BE2C (cell line): ENCODE measurements at regions not wholly inside any gene's neighbourhood (a gene's known extent, or its start where the extent isn't known, plus 50 kb on each side); places are given as distances from the start of the nearest gene placed in this dataset.

Experiments
- DNase-seq: peaks from one replicate; pipeline ENCODE4 v3.0.0-alpha.2; 2020
- H3K27me3 ChIP-seq: fragments of 250-450 bp; sonication (Bioruptor Pico); 2 replicates; pipeline ENCODE4 v1.5.1; 2020; ENCODE audit warnings: mild to moderate bottlenecking
- H3K36me3 ChIP-seq: fragments of 250-450 bp; sonication (Bioruptor Pico); 2 replicates; pipeline ENCODE4 v1.5.1; 2020; ENCODE audit warnings: mild to moderate bottlenecking
- H3K4me1 ChIP-seq: fragments of 250-450 bp; sonication (Bioruptor Pico); 2 replicates; pipeline ENCODE4 v1.5.1; 2020
- H3K4me3 ChIP-seq: 2 replicates; pipeline ENCODE4 v1.5.1; 2011; ENCODE audit warnings: low read depth, low read length
- H3K9me3 ChIP-seq: fragments of 250-450 bp; sonication (Bioruptor Pico); 2 replicates; pipeline ENCODE4 v1.5.1; 2020
- TF ChIP-seq, protein P1 (sequence below): IDR thresholded peaks from 2 replicates; pipeline ENCODE4 v1.5.1; 2012; ENCODE audit warnings: mild to moderate bottlenecking, low read depth, low read length

DNA sequence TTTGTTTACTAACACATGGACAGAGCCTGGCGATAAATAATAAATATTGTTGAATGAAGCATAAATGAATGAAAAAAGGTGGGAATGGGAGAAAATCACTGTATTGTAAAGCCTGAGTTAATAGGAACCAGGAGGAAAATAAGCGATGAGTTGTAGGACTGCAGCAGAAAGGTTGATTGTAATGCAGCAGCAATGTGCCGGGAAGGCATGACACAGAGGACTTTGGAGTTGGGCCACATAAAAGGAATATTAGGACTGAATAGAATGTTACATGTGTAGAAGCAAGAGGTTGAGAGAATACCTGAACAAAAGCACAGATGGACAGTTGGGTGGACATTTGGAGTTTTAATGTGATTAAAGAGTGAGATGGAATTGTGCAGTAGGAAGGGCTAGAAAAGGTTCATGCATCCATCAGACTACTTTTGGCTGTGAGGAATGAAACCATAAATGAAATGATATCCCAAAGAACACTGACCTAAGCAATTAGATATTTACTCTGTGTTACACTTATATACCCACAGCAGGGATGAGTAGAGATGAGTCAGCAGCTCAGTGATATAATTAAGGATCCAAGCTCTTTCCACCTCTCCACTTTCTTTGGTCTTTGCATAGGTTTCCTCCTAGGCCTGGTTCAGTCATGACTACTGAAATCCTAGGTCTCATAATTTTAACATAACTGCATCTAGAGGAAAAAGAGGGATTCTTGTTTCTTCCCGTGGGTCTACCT, 55.4 kb downstream of the CCER1 start:
- Histone ChIP-seq H3K36me3 (no peaks in the 10 kb centered on the region), H3K4me3 (no peak overlapping the region), H3K9me3 (no peaks in the 10 kb centered on the region), H3K27me3 (no peaks in the 10 kb centered on the region; the same call in 1 of the 2 replicates), H3K4me1 (no peaks in the 10 kb centered on the region)
- no peak for DNase-seq
- TF ChIP-seq, protein P1, sequence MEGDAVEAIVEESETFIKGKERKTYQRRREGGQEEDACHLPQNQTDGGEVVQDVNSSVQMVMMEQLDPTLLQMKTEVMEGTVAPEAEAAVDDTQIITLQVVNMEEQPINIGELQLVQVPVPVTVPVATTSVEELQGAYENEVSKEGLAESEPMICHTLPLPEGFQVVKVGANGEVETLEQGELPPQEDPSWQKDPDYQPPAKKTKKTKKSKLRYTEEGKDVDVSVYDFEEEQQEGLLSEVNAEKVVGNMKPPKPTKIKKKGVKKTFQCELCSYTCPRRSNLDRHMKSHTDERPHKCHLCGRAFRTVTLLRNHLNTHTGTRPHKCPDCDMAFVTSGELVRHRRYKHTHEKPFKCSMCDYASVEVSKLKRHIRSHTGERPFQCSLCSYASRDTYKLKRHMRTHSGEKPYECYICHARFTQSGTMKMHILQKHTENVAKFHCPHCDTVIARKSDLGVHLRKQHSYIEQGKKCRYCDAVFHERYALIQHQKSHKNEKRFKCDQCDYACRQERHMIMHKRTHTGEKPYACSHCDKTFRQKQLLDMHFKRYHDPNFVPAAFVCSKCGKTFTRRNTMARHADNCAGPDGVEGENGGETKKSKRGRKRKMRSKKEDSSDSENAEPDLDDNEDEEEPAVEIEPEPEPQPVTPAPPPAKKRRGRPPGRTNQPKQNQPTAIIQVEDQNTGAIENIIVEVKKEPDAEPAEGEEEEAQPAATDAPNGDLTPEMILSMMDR: no peak

DNA sequence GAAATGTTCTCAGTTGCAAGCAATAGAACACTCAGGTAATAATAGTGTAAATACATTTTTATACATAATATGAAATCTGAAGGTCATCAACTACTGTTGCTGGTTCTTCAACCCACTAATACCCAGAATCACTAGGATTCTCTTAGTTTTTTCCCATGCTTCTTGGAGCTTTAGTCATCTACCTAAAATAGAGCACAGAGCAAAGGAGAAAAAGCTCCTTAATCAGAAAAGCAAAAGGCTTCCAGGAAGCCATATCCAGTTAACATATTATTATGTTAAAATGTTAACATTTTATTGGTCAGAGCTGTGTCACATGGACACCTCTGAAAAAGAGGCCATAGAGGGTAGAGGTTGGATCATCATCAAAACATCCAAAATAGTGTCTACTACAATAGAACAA, 57.0 kb downstream of the CCER1 start:
- no peaks in the 10 kb centered on the region for H3K9me3 ChIP-seq
- TF ChIP-seq, protein P1: no peak
- H3K4me3 ChIP-seq: no peak overlapping the region
- peaks cover 3% of the 10 kb centered on the region; the same call in 1 of the 2 replicates for H3K4me1 ChIP-seq
- no peak for DNase-seq
- H3K36me3 ChIP-seq: no peaks in the 10 kb centered on the region
- no peaks in the 10 kb centered on the region; the same call in 1 of the 2 replicates for H3K27me3 ChIP-seq

DNA sequence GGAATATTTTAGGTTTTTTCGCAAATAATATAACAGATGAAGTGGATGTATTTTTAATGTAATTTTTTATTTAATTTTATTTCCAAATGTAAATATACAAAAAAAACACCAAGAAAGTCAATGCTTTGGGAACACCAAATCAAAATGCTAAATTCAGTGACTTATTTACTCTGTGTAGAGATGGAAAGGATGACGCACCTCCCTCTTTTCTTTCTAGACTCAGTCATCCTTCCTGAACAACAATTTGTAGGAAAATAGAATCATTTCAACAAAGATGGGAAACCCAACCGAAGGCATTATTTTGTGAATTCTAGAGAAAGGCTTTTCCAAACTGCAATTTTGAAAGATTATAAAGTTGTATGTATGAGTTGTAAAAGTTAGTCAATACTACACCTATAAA, 57.7 kb downstream of the CCER1 start:
- Histone ChIP-seq H3K36me3 (no peaks in the 10 kb centered on the region), H3K9me3 (no peaks in the 10 kb centered on the region), H3K4me1 (peaks cover 3% of the 10 kb centered on the region; the same call in 1 of the 2 replicates), H3K4me3 (no peak overlapping the region), H3K27me3 (no peaks in the 10 kb centered on the region; the same call in 1 of the 2 replicates)
- TF ChIP-seq, protein P1: no peak
- no peak for DNase-seq

DNA sequence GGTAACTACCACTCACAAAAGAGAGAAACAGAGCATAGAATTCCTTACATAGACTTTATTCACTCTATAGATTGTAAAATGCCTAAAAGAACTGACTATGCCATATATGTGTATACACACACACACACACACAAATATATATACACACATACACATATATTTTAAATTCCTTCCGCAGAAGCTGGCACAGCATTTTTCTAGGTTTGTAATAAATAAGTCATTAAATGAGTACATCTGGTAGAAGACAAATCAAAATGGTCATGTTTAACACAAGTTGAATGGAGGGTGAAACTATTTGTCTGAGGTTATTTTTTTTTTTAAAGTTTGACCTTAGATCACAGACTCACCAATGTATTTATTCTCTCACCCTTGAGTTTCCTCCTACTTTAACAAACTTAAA, 58.2 kb downstream of the CCER1 start:
- H3K27me3 ChIP-seq: no peaks in the 10 kb centered on the region; the same call in 1 of the 2 replicates
- TF ChIP-seq, protein P1: no peak
- no peak overlapping the region for H3K4me3 ChIP-seq
- no peak for DNase-seq
- H3K36me3 ChIP-seq: no peaks in the 10 kb centered on the region
- H3K9me3 ChIP-seq: no peaks in the 10 kb centered on the region
- H3K4me1 ChIP-seq: peaks cover 3% of the 10 kb centered on the region; the same call in 1 of the 2 replicates

DNA sequence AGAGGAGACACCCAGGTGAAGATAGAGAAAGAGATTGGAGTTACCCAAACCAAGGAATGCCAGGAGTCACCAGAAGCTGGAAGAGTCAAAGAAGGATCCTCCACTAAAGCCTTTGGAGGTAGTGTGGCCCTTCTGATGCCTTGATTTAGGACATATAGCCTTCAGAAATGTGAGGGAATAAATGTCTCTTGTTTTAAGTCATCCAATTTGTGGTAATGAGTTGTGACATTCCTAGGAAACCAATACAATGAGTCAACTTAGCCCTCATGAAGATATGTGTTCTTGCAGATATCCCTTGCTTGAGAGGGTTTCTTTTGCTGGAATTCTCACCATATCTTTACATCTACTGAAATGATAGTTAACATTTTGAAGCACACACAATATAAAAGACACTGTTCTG, 58.8 kb downstream of the CCER1 start:
- no peaks in the 10 kb centered on the region for H3K9me3 ChIP-seq
- H3K4me1 ChIP-seq: peaks cover 3% of the 10 kb centered on the region; the same call in 1 of the 2 replicates
- no peaks in the 10 kb centered on the region; the same call in 1 of the 2 replicates for H3K27me3 ChIP-seq
- no peak overlapping the region for H3K4me3 ChIP-seq
- no peak for DNase-seq
- no peaks in the 10 kb centered on the region for H3K36me3 ChIP-seq
- TF ChIP-seq, protein P1: no peak

DNA sequence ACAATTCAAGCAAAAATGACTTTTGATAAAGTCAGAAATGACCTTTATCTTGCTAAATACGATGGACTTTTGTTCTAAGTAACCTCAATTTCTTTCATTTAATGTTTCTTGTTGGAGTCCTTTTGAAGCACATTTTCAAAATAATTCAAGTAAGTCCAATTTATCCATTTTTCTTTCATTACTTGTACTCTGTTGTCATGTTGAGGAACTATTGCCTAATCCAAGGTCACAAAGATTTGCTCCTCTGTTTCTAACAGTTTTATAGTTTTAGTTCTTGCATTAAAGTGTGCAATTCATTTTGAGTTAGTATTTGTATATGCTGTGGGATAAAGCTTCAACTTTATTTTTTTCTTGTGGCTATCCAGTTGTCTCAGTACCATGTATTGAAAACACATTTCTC, 66.7 kb downstream of the CCER1 start:
- Histone ChIP-seq H3K4me3 (no peak overlapping the region), H3K9me3 (no peaks in the 10 kb centered on the region), H3K36me3 (no peaks in the 10 kb centered on the region), H3K27me3 (no peaks in the 10 kb centered on the region), H3K4me1 (no peaks in the 10 kb centered on the region)
- TF ChIP-seq, protein P1: no peak
- no peak for DNase-seq
